GM10266 (cell line): ENCODE measurements at regions not wholly inside any gene's neighbourhood (a gene's known extent, or its start where the extent isn't known, plus 50 kb on each side); places are given as distances from the start of the nearest gene placed in this dataset.

Experiments used
- DNase-seq: peaks from one replicate; pipeline ENCODE4 v3.0.0; 2012; ENCODE audit errors: extremely low spot score
- CTCF ChIP-seq: IDR thresholded peaks from 2 replicates; pipeline ENCODE4 v1.5.1; 2012; ENCODE audit warnings: mild to moderate bottlenecking, low read depth; ENCODE audit not compliant: control insufficient read depth, insufficient read depth; ENCODE audit errors: missing control alignments

- DNase-seq: no peak
- no peak for TF ChIP-seq CTCF
Observed at GRCh38 chr5:74259572-74259971, 381.0 kb downstream of the ENC1 start.

- DNase-seq: no peak
- TF ChIP-seq CTCF: no peak
Observed at GRCh38 chr5:74258314-74258665, 382.2 kb downstream of the ENC1 start.

GRCh38 chr5:74257645-74258313 lies 382.7 kb downstream of the ENC1 start:
- TF ChIP-seq CTCF: no peak
- DNase-seq: no peak

- TF ChIP-seq CTCF: no peak
- no peak for DNase-seq
Observed at GRCh38 chr5:74257060-74257527, 383.4 kb downstream of the ENC1 start.

GRCh38 chr5:74255692-74256392 lies 384.7 kb downstream of the ENC1 start:
- DNase-seq: no peak
- TF ChIP-seq CTCF: no peak

GRCh38 chr5:74254257-74254656 lies 386.3 kb downstream of the ENC1 start:
- DNase-seq: no peak
- no peak for TF ChIP-seq CTCF

GRCh38 chr5:74252044-74252443 lies 388.5 kb downstream of the ENC1 start:
- no peak for TF ChIP-seq CTCF
- DNase-seq: no peak
